ENCODE measurements at regions not wholly inside any gene's neighbourhood (a gene's known extent, or its start where the extent isn't known, plus 50 kb on each side); places are given as distances from the start of the nearest gene placed in this dataset.

DNA sequence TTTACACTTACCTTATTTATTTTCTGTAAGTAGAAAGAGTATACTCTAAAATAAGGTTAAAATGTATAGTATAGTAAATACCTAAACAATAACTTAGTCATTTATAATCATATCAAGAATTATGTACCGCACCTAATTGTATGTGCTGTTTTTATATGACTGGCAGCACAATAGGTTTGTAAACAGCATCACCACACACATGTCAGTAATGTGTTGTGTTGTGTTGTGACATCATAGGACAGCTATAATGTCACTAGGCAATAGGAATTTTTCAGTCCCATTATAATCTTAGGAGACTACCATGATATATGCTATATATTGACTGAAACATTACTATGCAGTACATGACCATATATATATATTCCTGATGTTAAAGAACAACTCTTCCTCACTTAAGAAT lies 99.9 kb upstream of the CNTN4 start:
- H3K9me3 ChIP-seq (ENCODE audit: control insufficient read depth, low read length): peaks cover 2% of the 10 kb centered on the region
- H3K36me3 ChIP-seq (ENCODE audit: control insufficient read depth, insufficient read depth, low read length): no peaks in the 10 kb centered on the region
- no peaks in the 10 kb centered on the region for H3K4me1 ChIP-seq (ENCODE audit: control insufficient read depth, insufficient read depth, low read length)
- no peak overlapping the region for H3K4me3 ChIP-seq (ENCODE audit: insufficient read depth, low read depth, low read length)
- 100% methylated on average over 1 of the region's 1 CpG; no CpG with 5 or more reads in 1 of the 2 experiments for WGBS, 2 experiments
- no peaks in the 10 kb centered on the region for H3K27me3 ChIP-seq (ENCODE audit: control insufficient read depth, insufficient read depth, low read length, poor library complexity, severe bottlenecking)
- H3K27ac ChIP-seq (ENCODE audit: insufficient read depth, low read depth, low read length, poor library complexity, severe bottlenecking): no peak overlapping the region

DNA sequence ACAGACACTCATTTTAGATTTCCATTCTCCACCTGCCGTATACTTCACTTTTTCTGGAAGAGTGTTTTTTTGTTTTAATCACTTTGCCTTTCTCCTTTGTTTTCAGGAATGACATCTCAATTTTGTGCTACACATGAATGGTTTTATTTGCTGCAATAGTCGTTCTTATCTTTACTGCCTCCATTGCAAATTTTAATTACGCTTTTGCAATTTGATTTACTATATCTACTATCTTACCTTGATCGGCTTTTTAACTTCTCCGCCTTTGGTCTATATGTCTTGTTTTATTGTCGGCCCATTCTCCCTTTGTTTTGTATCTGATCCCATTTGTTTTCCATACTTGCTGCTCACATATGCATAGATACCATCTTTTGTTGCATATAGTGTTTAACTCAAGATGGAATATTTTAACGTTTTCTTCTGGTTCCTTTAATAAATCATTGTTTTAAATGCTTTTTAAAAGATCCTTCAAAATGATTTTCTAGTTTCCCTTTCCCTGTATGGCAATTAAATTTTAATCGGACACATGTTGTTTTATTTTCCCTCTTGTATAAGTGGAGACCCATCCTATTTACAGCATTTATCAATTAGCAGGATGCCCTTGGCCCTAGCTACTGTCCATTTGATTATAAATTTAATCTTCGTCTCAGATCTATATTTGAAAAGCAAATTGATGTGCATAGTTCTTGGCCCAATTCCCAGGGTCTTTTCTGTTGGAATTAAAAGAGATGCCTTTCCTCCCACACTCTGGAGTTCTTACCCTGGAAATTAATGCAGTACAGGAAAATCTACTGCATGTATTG lies 97.2 kb upstream of the CNTN4 start:
- Histone ChIP-seq H3K4me3 (ENCODE audit: insufficient read depth, low read depth, low read length) (no peak overlapping the region), H3K36me3 (ENCODE audit: control insufficient read depth, insufficient read depth, low read length) (no peaks in the 10 kb centered on the region), H3K4me1 (ENCODE audit: control insufficient read depth, insufficient read depth, low read length) (no peaks in the 10 kb centered on the region), H3K9me3 (ENCODE audit: control insufficient read depth, low read length) (peaks cover 2% of the 10 kb centered on the region), H3K27ac (ENCODE audit: insufficient read depth, low read depth, low read length, poor library complexity, severe bottlenecking) (no peak overlapping the region), H3K27me3 (ENCODE audit: control insufficient read depth, insufficient read depth, low read length, poor library complexity, severe bottlenecking) (no peaks in the 10 kb centered on the region)
- WGBS, 2 experiments: 92 to 93% methylated on average over 6 to 9 of the region's 9 CpGs

DNA sequence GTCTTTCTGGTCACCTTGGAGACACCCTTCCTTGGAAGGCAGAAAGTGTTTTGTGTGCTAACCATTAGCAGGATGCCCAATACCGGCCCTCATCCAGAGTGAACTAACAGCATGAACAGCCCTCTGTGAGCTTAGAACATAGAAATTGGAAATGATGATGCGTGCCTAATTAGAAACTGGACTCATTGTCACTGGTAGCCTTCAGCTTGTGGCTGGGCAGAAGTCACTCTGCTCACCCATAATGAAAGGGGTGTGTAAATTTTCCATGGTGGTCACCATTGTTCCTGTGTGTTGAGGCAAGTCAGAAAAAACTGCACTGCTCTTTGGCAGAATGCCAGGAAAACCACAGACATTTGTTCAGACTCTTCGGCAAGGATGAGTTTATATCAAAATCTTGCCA lies 74.7 kb upstream of the CNTN4 start:
- Histone ChIP-seq H3K36me3 (ENCODE audit: control insufficient read depth, insufficient read depth, low read length) (no peaks in the 10 kb centered on the region), H3K27me3 (ENCODE audit: control insufficient read depth, insufficient read depth, low read length, poor library complexity, severe bottlenecking) (no peaks in the 10 kb centered on the region), H3K9me3 (ENCODE audit: control insufficient read depth, low read length) (no peaks in the 10 kb centered on the region), H3K27ac (ENCODE audit: insufficient read depth, low read depth, low read length, poor library complexity, severe bottlenecking) (no peak overlapping the region), H3K4me3 (ENCODE audit: insufficient read depth, low read depth, low read length) (no peak overlapping the region), H3K4me1 (ENCODE audit: control insufficient read depth, insufficient read depth, low read length) (no peaks in the 10 kb centered on the region)
- 86 to 95% methylated on average over 3 of the region's 3 CpGs for WGBS, 2 experiments

DNA sequence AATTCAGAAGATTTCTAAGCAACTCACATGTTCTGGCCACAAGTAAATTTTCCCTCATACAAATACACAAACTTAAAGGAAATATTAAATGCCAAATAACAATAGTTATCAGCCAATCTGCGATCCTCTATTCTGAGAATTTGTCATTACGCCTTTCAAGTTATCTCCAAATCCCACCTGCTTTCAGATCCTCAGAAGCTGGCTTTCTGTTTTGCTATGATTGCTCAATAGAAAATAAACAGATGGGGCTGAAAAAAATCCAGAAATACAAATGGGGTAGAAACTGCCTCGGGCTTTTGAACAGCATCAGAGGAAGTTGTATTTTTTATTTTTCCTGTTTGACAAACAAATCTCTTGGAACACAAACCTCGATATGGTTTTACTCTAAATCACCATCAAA lies 74.0 kb upstream of the CNTN4 start:
- H3K27me3 ChIP-seq (ENCODE audit: control insufficient read depth, insufficient read depth, low read length, poor library complexity, severe bottlenecking): no peaks in the 10 kb centered on the region
- no peaks in the 10 kb centered on the region for H3K9me3 ChIP-seq (ENCODE audit: control insufficient read depth, low read length)
- no peak overlapping the region for H3K4me3 ChIP-seq (ENCODE audit: insufficient read depth, low read depth, low read length)
- no peaks in the 10 kb centered on the region for H3K4me1 ChIP-seq (ENCODE audit: control insufficient read depth, insufficient read depth, low read length)
- no peaks in the 10 kb centered on the region for H3K36me3 ChIP-seq (ENCODE audit: control insufficient read depth, insufficient read depth, low read length)
- H3K27ac ChIP-seq (ENCODE audit: insufficient read depth, low read depth, low read length, poor library complexity, severe bottlenecking): no peak overlapping the region
- 83 to 87% methylated on average over 3 to 4 of the region's 4 CpGs for WGBS, 2 experiments

DNA sequence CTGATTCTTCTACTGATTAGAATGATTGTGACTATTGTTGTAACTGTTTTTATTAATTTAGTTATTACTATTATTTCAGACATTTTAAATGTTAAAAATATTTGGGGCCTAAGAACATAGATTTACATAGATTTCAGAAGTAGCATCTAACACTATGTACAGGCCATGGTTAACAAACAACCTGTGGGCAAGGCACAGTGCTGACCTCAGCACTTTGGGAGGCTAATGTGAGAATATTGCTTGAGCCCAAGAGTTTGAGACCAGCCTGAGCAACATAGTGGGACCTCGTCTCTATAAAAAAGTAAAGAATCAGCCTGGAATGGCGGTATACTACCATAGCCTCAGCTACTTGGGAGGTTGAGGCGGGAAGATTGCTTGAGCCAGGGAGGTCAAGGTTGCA lies 69.1 kb upstream of the CNTN4 start:
- 89 to 94% methylated on average over 3 of the region's 3 CpGs for WGBS, 2 experiments
- no peaks in the 10 kb centered on the region for H3K4me1 ChIP-seq (ENCODE audit: control insufficient read depth, insufficient read depth, low read length)
- H3K27me3 ChIP-seq (ENCODE audit: control insufficient read depth, insufficient read depth, low read length, poor library complexity, severe bottlenecking): no peaks in the 10 kb centered on the region
- no peak overlapping the region for H3K27ac ChIP-seq (ENCODE audit: insufficient read depth, low read depth, low read length, poor library complexity, severe bottlenecking)
- H3K4me3 ChIP-seq (ENCODE audit: insufficient read depth, low read depth, low read length): no peak overlapping the region
- no peaks in the 10 kb centered on the region for H3K36me3 ChIP-seq (ENCODE audit: control insufficient read depth, insufficient read depth, low read length)
- H3K9me3 ChIP-seq (ENCODE audit: control insufficient read depth, low read length): no peaks in the 10 kb centered on the region

DNA sequence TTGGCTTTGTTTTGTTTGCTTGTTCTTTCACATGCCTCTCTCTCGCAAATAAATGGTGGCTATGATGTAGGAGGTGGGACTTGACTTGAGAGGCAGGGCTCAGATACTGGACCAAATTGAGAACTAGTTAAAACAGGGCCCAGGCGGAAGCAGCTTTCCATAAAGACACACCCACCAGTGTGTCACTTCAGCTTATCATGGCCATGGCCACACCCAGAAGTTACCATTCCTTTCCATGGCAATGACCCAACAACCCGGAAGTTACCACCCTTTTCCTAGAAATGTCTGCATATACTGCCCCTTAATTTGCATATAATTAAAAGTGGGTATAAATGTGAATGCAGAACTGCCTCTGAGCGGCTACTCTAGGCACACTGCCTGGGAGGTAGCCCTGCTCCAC lies 62.6 kb upstream of the CNTN4 start:
- no peak overlapping the region for H3K4me3 ChIP-seq (ENCODE audit: insufficient read depth, low read depth, low read length)

DNA sequence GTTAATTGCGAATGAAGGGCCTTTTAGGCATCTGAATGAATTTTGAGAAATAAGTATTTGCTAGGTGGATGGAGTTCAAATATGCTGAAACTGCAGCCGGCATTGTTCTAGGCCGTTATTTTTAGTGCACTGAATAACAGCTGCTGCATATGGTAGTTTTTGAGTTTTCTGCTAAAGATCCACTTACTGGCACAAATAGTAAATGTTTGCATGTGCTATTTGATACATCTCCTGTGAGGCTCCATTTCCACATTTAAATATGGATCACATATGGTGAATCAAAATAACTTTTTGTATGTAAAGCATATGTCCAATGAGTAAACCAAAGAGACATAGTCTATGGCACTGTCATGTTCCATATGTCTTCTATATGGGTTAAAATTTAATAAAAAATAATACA lies 56.7 kb upstream of the CNTN4 start:
- H3K9me3 ChIP-seq (ENCODE audit: control insufficient read depth, low read length): no peaks in the 10 kb centered on the region
- H3K27ac ChIP-seq (ENCODE audit: insufficient read depth, low read depth, low read length, poor library complexity, severe bottlenecking): no peak overlapping the region
- H3K4me3 ChIP-seq (ENCODE audit: insufficient read depth, low read depth, low read length): no peak overlapping the region
- H3K27me3 ChIP-seq (ENCODE audit: control insufficient read depth, insufficient read depth, low read length, poor library complexity, severe bottlenecking): no peaks in the 10 kb centered on the region
- H3K4me1 ChIP-seq (ENCODE audit: control insufficient read depth, insufficient read depth, low read length): no peaks in the 10 kb centered on the region
- H3K36me3 ChIP-seq (ENCODE audit: control insufficient read depth, insufficient read depth, low read length): no peaks in the 10 kb centered on the region
- WGBS, 2 experiments: 94 to 95% methylated on average over 3 of the region's 3 CpGs

More for the DNA sequence above, 62.6 kb upstream of the CNTN4 start:
- Histone ChIP-seq H3K36me3 (ENCODE audit: control insufficient read depth, insufficient read depth, low read length) (no peaks in the 10 kb centered on the region), H3K27ac (ENCODE audit: insufficient read depth, low read depth, low read length, poor library complexity, severe bottlenecking) (no peak overlapping the region), H3K9me3 (ENCODE audit: control insufficient read depth, low read length) (no peaks in the 10 kb centered on the region), H3K27me3 (ENCODE audit: control insufficient read depth, insufficient read depth, low read length, poor library complexity, severe bottlenecking) (no peaks in the 10 kb centered on the region), H3K4me1 (ENCODE audit: control insufficient read depth, insufficient read depth, low read length) (no peaks in the 10 kb centered on the region)
- 88 to 92% methylated on average over 3 to 4 of the region's 4 CpGs for WGBS, 2 experiments

Data from ectodermal cell (in vitro differentiated cells).